GM19438 (cell line): ENCODE measurements at regions not wholly inside any gene's neighbourhood (a gene's known extent, or its start where the extent isn't known, plus 50 kb on each side); places are given as distances from the start of the nearest gene placed in this dataset.

ENCODE experiments used
- ATAC-seq: cut with Tn5 transposase; IDR thresholded peaks from one replicate; pipeline ENCODE4 v1.9.1; 2021; ENCODE audit warnings: low read depth; ENCODE audit not compliant: unreplicated experiment

- ATAC-seq: no peak
Measured at GRCh38 chr13:50188696-50189095, 173.5 kb downstream of the KCNRG start.

- ATAC-seq: no peak
Measured at GRCh38 chr13:50189450-50189849, 174.2 kb downstream of the KCNRG start.

GRCh38 chr13:50191004-50191403, 175.8 kb downstream of the KCNRG start:
- no peak for ATAC-seq

- ATAC-seq: no peak
Measured at GRCh38 chr13:50192272-50192813, 177.1 kb downstream of the KCNRG start.

GRCh38 chr13:50195045-50195444, 179.8 kb downstream of the KCNRG start:
- ATAC-seq: no peak

- ATAC-seq: no peak
Measured at GRCh38 chr13:50196118-50196517, 180.9 kb downstream of the KCNRG start.

- no peak for ATAC-seq
Measured at GRCh38 chr13:50197705-50198104, 182.5 kb downstream of the KCNRG start.

GRCh38 chr13:50198508-50198907, 183.3 kb downstream of the KCNRG start:
- no peak for ATAC-seq

GRCh38 chr13:50200569-50200968, 185.3 kb downstream of the KCNRG start:
- no peak for ATAC-seq

- no peak for ATAC-seq
Measured at GRCh38 chr13:50200988-50201387, 185.7 kb downstream of the KCNRG start.

- ATAC-seq: no peak
Measured at GRCh38 chr13:50202485-50202884, 187.2 kb downstream of the KCNRG start.

- ATAC-seq: no peak
Measured at GRCh38 chr13:50203256-50203941, 188.2 kb downstream of the KCNRG start.

GRCh38 chr13:50205581-50205980, 190.3 kb downstream of the KCNRG start:
- no peak for ATAC-seq

- ATAC-seq: no peak
Measured at GRCh38 chr13:50208826-50209335, 193.6 kb downstream of the KCNRG start.

- ATAC-seq: no peak
Measured at GRCh38 chr13:50209631-50210030, 194.4 kb downstream of the KCNRG start.

- ATAC-seq: no peak
Measured at GRCh38 chr13:50213526-50213925, 198.3 kb downstream of the KCNRG start.

GRCh38 chr13:50214514-50214913, 199.3 kb downstream of the KCNRG start:
- no peak for ATAC-seq

GRCh38 chr13:50215399-50215798, 200.2 kb downstream of the KCNRG start:
- ATAC-seq: no peak

GRCh38 chr13:50219743-50220142, 204.5 kb downstream of the KCNRG start:
- ATAC-seq: no peak

- ATAC-seq: no peak
Measured at GRCh38 chr13:50220938-50221337, 205.7 kb downstream of the KCNRG start.

GRCh38 chr13:50222569-50223332, 207.5 kb downstream of the KCNRG start:
- no peak for ATAC-seq

GRCh38 chr13:50224534-50224933, 209.3 kb downstream of the KCNRG start:
- no peak for ATAC-seq
